Inflammatory macrophage treated with lipopolysaccharide for 1 hour (primary cell): ENCODE measurements at regions not wholly inside any gene's neighbourhood (a gene's known extent, or its start where the extent isn't known, plus 50 kb on each side); places are given as distances from the start of the nearest gene placed in this dataset.

ENCODE experiments used
- DNase-seq, 2 donors: peaks; one replicate each; pipeline ENCODE4 v3.0.0-alpha.2; 2020 to 2022

GRCh38 chr5:18872978-18873377, 1115.0 kb downstream of the CDH18 start:
- no peak for DNase-seq

- no peak for DNase-seq
Measured at GRCh38 chr5:18876565-18876964, 1111.4 kb downstream of the CDH18 start.

- no peak for DNase-seq
Measured at GRCh38 chr5:18881615-18882014, 1106.4 kb downstream of the CDH18 start.

GRCh38 chr5:18882154-18882553, 1105.8 kb downstream of the CDH18 start:
- DNase-seq = no peak

GRCh38 chr5:18888821-18889220, 1099.2 kb downstream of the CDH18 start:
- no peak for DNase-seq

- DNase-seq = no peak
Measured at GRCh38 chr5:18900644-18901043, 1087.4 kb downstream of the CDH18 start.

- DNase-seq = no peak
Measured at GRCh38 chr5:18920966-18921365, 1067.0 kb downstream of the CDH18 start.

GRCh38 chr5:18932081-18932480, 1055.9 kb downstream of the CDH18 start:
- DNase-seq = no peak

GRCh38 chr5:18944771-18945170, 1043.2 kb downstream of the CDH18 start:
- no peak for DNase-seq

GRCh38 chr5:18954239-18954638, 1033.8 kb downstream of the CDH18 start:
- DNase-seq = no peak

- no peak for DNase-seq
Measured at GRCh38 chr5:18959535-18959934, 1028.5 kb downstream of the CDH18 start.

- DNase-seq = no peak
Measured at GRCh38 chr5:18961234-18961633, 1026.8 kb downstream of the CDH18 start.

GRCh38 chr5:18965893-18966292, 1022.1 kb downstream of the CDH18 start:
- DNase-seq = no peak

GRCh38 chr5:18967637-18968036, 1020.4 kb downstream of the CDH18 start:
- DNase-seq = no peak

GRCh38 chr5:18968966-18969365, 1019.0 kb downstream of the CDH18 start:
- DNase-seq = no peak

GRCh38 chr5:18970000-18970399, 1018.0 kb downstream of the CDH18 start:
- DNase-seq = no peak

- DNase-seq = no peak
Measured at GRCh38 chr5:18972177-18972576, 1015.8 kb downstream of the CDH18 start.

- no peak for DNase-seq
Measured at GRCh38 chr5:18975624-18976023, 1012.4 kb downstream of the CDH18 start.

GRCh38 chr5:18977880-18978279, 1010.1 kb downstream of the CDH18 start:
- DNase-seq = no peak

GRCh38 chr5:18984559-18985080, 1003.4 kb downstream of the CDH18 start:
- DNase-seq = no peak

GRCh38 chr5:18985171-18985758, 1002.7 kb downstream of the CDH18 start:
- DNase-seq = no peak

- DNase-seq = no peak
Measured at GRCh38 chr5:18987101-18987500, 1000.9 kb downstream of the CDH18 start.

- DNase-seq = no peak
Measured at GRCh38 chr5:18990852-18991251, 997.1 kb downstream of the CDH18 start.

GRCh38 chr5:18992264-18992663, 995.7 kb downstream of the CDH18 start:
- no peak for DNase-seq

- no peak for DNase-seq
Measured at GRCh38 chr5:18999478-18999877, 988.5 kb downstream of the CDH18 start.
